H1 (cell line): ENCODE measurements at regions not wholly inside any gene's neighbourhood (a gene's known extent, or its start where the extent isn't known, plus 50 kb on each side); places are given as distances from the start of the nearest gene placed in this dataset.

ENCODE experiments used
- GTF2F1 ChIP-seq: IDR thresholded peaks from 2 replicates; pipeline ENCODE4 v1.6.1; 2012; ENCODE audit warnings: low read depth, low read length, improper control_type of control experiment, borderline replicate concordance
- PHF8 ChIP-seq: fragments of 200-600 bp; sonication (generic); conservative IDR thresholded peaks from 2 replicates; pipeline ENCODE4 v1.7.1; 2012; ENCODE audit warnings: low read depth, mild to moderate bottlenecking, inconsistent platforms, low read length, moderate library complexity
- TF ChIP-seq, protein P1 (sequence below): IDR thresholded peaks from 2 replicates; pipeline ENCODE4 v1.6.1; 2012; ENCODE audit warnings: low read length, inconsistent platforms

DNA sequence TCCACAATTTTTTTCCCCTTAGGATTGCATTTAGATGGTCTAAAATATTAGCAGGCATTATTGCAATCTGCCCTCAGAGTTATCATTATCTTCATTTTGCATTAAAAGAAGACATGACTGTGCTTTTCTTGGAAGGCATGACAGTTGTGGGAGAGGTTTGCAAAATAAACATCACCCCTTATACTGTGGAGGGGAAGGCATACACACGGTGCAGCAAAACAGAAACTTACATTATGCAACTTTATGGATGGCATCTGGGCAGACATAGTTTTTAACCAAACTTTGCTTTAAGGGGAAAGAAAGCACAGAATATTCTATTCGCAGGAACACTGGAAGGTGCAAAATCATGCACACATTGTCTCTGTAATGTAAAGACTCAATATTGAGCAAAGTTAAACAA lies 505.8 kb upstream of the ADAMTS16 start (continued):
- TF ChIP-seq, protein P1, sequence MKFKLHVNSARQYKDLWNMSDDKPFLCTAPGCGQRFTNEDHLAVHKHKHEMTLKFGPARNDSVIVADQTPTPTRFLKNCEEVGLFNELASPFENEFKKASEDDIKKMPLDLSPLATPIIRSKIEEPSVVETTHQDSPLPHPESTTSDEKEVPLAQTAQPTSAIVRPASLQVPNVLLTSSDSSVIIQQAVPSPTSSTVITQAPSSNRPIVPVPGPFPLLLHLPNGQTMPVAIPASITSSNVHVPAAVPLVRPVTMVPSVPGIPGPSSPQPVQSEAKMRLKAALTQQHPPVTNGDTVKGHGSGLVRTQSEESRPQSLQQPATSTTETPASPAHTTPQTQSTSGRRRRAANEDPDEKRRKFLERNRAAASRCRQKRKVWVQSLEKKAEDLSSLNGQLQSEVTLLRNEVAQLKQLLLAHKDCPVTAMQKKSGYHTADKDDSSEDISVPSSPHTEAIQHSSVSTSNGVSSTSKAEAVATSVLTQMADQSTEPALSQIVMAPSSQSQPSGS = no peak
- TF ChIP-seq GTF2F1 = no peak
- TF ChIP-seq PHF8 = no peak
